H1 (cell line): ENCODE measurements at regions not wholly inside any gene's neighbourhood (a gene's known extent, or its start where the extent isn't known, plus 50 kb on each side); places are given as distances from the start of the nearest gene placed in this dataset.

ENCODE experiments used
- MAFK ChIP-seq: IDR thresholded peaks from 2 replicates; pipeline ENCODE4 v1.6.1; 2012; ENCODE audit warnings: low read depth, mild to moderate bottlenecking, improper control_type of control experiment, low read length
- TF ChIP-seq, protein P1 (sequence below), 3 experiments: IDR thresholded peaks; 1 replicate in 2 of 3; 2 replicates in 1 of 3; pipeline versions ENCODE4 v1.5.1 to v1.6.1; 2011; ENCODE audit warnings: low read length in 3 of 3, mild to moderate bottlenecking in 3 of 3, inconsistent platforms in 2 of 3, low read depth in 1 of 3, moderate library complexity in 1 of 3; ENCODE audit not compliant: insufficient read depth in 1 of 3; ENCODE audit errors: control extremely low read depth in 1 of 3
- TF ChIP-seq, protein P2 (sequence below): IDR thresholded peaks from 2 replicates; pipeline ENCODE4 v1.6.1; 2012; ENCODE audit warnings: inconsistent platforms

DNA sequence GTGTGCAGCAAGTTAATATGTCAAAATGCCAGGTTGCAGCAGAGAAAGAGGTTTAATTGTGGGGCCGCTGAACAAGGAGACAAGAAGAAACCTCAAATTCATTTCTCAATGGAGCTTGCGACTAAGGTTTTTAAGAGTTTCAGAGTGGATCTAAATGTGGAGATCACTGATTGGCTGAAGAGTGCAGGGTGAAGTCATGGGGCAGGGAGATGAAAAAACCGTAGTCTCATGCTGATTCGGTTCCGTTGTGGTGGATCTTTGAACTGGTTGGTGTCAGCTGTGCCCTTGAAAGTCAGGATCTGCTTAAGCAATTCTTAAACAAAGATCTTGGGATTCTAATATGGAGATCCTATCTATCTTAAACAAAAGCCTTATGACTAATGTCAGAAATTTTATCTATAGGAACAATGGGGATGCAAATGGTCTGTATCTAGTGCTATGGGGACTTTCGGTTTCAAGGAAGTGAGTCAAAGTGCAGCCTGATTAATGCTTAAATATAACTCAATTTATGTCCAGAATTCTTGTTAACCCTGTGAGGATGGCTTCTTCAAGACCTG, 173.9 kb upstream of the CENPE start:
- TF ChIP-seq, protein P1, sequence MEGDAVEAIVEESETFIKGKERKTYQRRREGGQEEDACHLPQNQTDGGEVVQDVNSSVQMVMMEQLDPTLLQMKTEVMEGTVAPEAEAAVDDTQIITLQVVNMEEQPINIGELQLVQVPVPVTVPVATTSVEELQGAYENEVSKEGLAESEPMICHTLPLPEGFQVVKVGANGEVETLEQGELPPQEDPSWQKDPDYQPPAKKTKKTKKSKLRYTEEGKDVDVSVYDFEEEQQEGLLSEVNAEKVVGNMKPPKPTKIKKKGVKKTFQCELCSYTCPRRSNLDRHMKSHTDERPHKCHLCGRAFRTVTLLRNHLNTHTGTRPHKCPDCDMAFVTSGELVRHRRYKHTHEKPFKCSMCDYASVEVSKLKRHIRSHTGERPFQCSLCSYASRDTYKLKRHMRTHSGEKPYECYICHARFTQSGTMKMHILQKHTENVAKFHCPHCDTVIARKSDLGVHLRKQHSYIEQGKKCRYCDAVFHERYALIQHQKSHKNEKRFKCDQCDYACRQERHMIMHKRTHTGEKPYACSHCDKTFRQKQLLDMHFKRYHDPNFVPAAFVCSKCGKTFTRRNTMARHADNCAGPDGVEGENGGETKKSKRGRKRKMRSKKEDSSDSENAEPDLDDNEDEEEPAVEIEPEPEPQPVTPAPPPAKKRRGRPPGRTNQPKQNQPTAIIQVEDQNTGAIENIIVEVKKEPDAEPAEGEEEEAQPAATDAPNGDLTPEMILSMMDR (IDR thresholded peaks at IDR 0.05; ENCODE audit: control extremely low read depth in 1 of 3, insufficient read depth in 1 of 3, low read depth in 1 of 3, low read length in 3 of 3) = no peak
- TF ChIP-seq, protein P2, sequence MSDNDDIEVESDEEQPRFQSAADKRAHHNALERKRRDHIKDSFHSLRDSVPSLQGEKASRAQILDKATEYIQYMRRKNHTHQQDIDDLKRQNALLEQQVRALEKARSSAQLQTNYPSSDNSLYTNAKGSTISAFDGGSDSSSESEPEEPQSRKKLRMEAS = no peak
- no peak for TF ChIP-seq MAFK
